ENCODE measurements at regions not wholly inside any gene's neighbourhood (a gene's known extent, or its start where the extent isn't known, plus 50 kb on each side); places are given as distances from the start of the nearest gene placed in this dataset.

- ChIA-PET CTCF (interaction anchor here (2.3 kb wide), 1 partner anchor 188 kb away, joined by 8 read pairs; no protein-coding TSS in a partner anchor), POLR2A (no interaction called here)
- no peak for DNase-seq (ENCODE audit: low read depth, low spot score)
- TF ChIP-seq MYC (IDR thresholded peaks at IDR 0.05; ENCODE audit: low read depth, low read length) (no peak), EZH2 (IDR thresholded peaks at IDR 0.05; ENCODE audit: borderline replicate concordance, low read depth, low read length, severe bottlenecking) (no peak), MAX (IDR thresholded peaks at IDR 0.05; ENCODE audit: insufficient read depth, insufficient read length) (no peak), CTCF (IDR thresholded peaks at IDR 0.05; ENCODE audit: extremely low read depth in 1 of 2, insufficient read depth in 1 of 2, low read depth in 1 of 2, low read length in 2 of 2) (no peak), FOS (IDR thresholded peaks at IDR 0.05; ENCODE audit: borderline replicate concordance, insufficient read depth, low read length) (no peak), POLR2AphosphoS5 (IDR thresholded peaks at IDR 0.05; ENCODE audit: insufficient read depth, low read depth, low read length) (no peak)
- no peak overlapping the region for H3K9ac ChIP-seq (replicated peaks; ENCODE audit: extremely low read depth, insufficient read depth, low read length)
- no peaks in the 10 kb centered on the region for H3K9me3 ChIP-seq (replicated peaks; ENCODE audit: control insufficient read depth, insufficient read depth, low read length)
- no peaks in the 10 kb centered on the region for H3K36me3 ChIP-seq (ENCODE audit: control insufficient read depth in 2 of 2, extremely low read depth in 1 of 2, insufficient read depth in 2 of 2, low read length in 2 of 2)
- no peak overlapping the region for H3K27ac ChIP-seq (ENCODE audit: insufficient read depth, low read depth, low read length)
- no peaks in the 10 kb centered on the region for H3K4me1 ChIP-seq (ENCODE audit: control insufficient read depth, extremely low read depth, insufficient read depth, low read length)
- FAIRE-seq, result no peak
- no peak overlapping the region for H2AFZ ChIP-seq (ENCODE audit: low read depth, low read length)
- no TSS peak for BruUV-seq (replicated peaks)
- no peak overlapping the region for H3K4me2 ChIP-seq (ENCODE audit: insufficient read depth, low read length)
- H3K9me1 ChIP-seq (replicated peaks; ENCODE audit: control insufficient read depth, extremely low read depth, insufficient read depth, low read length), result no peaks in the 10 kb centered on the region
- H3K27me3 ChIP-seq (ENCODE audit: control insufficient read depth in 2 of 2, insufficient read depth in 2 of 2, low read length in 2 of 2), result no peaks in the 10 kb centered on the region
- H3K79me2 ChIP-seq (ENCODE audit: control insufficient read depth, insufficient read depth, low read length), result no peaks in the 10 kb centered on the region
- intact Hi-C loops (cut with micrococcal nuclease), result no loop called here
- H4K20me1 ChIP-seq (replicated peaks; ENCODE audit: control insufficient read depth, extremely low read depth, insufficient read depth, low read length), result no peaks in the 10 kb centered on the region
- dilution Hi-C loops (cut with MboI; ENCODE audit: extremely low pct_ligation_motif_present, low sequenced_read_pairs), result no loop called here
- H3K4me3 ChIP-seq (replicated peaks in 1 of 3; ENCODE audit: insufficient read depth in 1 of 3, low read depth in 1 of 3, low read length in 3 of 3), result no peak overlapping the region
Measured at GRCh38 chr12:4089121-4089606, 184.4 kb upstream of the CCND2 start.

All from endothelial cell of umbilical vein (primary cell).